ENCODE measurements at regions not wholly inside any gene's neighbourhood (a gene's known extent, or its start where the extent isn't known, plus 50 kb on each side); places are given as distances from the start of the nearest gene placed in this dataset.

DNA sequence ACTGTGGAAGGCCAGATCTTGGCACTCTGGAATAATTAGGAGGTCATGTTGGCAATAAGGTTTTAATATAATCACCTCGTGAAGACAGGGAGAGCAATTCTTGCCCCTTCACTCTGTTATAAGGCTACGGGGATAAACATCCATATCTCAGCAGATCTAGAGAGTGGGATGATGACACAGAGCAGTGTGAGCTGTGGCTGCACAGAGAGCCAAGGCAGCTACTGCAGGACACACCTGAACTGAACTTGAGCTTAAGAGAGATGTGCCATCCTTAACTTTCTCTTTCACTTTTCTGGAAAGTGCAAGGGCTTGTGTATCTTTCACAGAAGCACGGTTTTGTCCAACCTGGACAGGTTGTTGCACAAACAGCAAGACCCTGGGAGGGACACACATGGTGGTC is 174.7 kb downstream of the GATA3 start:
- DNase-seq (ENCODE audit: low read depth), result no peak

DNA sequence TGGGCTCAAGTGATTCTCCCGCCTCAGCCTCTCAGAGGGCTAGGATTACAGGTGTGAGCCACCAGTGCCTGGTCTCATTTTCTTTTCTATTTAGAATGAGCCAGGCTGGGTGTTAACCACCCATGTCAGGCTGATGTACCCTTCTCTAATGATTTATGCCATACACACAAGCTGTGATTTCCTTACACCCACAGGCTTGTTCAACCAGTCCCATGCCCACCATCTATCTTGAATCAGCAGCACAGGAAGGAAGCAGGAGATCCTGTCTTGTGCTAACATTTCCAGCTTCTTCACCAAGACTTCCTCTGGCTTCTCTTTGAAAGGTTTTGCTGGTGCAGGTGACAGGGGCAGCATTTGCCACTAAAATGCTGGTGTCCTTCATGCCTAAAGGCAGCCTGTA is 176.4 kb downstream of the GATA3 start:
- no peak for DNase-seq (ENCODE audit: low read depth)

DNA sequence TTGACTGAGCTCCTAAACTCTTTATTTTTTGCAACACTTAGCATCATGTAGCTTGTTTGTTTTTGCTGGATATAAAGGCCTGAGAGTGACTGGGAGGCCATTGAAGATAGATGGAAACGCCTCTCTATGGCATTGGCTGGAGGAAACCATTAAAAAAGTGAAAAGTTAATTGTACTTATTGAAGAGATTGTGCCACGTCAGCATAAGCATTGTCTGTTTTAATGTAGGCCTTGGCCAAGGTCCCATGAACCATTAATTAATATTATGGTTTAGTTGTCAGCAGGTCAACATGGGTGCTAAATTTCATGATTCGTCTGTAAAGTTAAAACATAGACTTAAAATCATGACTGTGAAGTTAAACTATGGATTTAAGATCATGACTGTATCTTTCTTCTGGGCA is 178.6 kb downstream of the GATA3 start:
- DNase-seq (ENCODE audit: low read depth), result no peak

DNA sequence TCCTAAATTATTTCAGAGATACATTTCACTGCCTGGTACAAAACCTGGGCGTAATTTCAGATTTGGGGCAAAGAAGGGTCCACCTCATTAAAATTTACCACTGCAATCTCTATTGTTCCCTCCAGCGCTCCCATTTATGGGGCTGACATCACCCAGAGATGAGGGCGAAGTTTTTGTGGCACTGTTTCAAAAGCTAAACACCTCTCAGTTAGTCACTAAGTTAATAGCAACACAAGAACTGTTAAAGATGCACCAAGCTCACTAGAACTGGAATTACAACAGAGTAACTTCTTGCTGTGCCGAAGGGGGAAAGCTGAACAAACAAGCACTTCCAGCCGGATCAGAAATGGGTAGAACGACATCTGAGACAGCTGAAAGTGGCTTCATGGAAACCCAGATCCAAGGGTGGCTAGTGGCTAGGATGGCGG is 179.4 kb downstream of the GATA3 start:
- DNase-seq (ENCODE audit: low read depth), result no peak

DNA sequence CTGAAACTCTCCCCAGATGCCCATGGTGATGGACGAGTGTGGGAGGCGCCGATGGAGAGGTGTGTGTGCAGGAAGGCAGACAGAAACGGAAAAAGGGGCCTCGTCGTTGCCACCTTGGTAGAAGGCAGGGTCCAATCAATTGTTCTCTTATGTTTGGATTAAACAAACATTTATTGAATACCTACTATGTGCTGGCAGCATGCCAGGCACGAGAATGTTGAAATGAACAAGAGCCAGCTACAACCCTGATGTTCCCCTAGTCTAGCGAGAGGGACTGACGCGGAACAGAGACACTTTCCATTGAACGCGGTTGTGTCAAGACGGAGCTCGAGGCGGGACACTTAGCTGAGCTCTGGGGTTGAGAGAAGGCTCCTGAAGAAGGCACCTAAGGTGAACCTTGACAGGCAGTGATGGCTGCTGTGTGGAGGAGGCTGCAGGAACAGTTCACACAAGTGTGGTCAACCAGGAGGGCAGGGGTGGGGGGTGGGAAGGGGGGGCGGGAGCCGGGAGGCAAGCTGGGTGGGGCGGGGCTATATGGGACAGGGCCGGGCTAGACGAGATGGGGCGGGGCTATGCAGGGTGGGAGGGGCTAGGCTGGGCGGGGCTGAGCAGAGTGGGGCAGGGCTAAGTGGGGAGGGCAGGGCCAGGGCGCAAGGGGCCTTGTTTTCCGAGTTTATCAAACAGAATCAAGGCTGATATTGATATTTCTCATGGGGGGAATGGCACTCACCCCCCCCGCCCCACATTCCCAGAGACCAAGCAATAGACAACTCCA is 181.0 kb downstream of the GATA3 start:
- no peak for DNase-seq (ENCODE audit: low read depth)

DNA sequence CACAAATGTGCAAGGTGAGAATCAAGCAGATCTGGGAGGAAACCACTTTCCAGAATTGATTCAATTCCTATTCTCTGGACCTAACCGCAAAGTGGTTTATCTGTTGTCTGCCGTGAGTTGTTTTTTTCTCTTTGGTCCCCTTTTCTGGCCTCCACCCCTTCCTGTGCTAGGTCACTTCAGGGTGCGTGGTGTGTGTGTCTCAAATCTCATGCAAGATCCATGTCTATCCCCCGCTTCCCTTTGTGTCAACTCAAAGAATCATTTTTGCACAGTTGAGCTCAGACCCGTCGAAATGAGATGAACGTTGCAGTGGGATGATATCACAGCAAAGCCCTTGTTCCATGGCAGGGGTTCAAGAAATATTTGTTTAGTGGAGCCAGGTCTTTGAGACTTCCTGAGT is 184.5 kb downstream of the GATA3 start:
- DNase-seq (ENCODE audit: low read depth), result no peak

DNA sequence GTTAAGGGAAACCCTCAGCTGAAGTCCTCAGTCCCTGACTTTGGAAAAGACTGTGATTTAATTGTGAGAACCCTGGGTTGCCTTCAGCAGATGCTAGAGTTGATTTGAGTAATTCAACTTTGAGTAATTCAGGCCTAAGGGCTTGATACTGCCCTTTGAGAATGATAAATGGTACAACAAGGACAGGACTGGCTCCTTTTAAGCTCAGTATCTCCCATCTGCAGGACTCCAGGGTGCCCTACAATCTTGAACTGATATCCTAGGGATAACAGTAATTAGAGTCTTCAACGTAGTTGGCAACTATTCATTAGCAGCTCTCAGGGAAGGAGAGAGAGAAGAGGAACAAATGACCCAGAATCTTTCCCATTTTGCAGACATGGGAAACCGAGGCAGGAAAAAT is 186.4 kb downstream of the GATA3 start:
- no peak for DNase-seq (ENCODE audit: low read depth)

DNA sequence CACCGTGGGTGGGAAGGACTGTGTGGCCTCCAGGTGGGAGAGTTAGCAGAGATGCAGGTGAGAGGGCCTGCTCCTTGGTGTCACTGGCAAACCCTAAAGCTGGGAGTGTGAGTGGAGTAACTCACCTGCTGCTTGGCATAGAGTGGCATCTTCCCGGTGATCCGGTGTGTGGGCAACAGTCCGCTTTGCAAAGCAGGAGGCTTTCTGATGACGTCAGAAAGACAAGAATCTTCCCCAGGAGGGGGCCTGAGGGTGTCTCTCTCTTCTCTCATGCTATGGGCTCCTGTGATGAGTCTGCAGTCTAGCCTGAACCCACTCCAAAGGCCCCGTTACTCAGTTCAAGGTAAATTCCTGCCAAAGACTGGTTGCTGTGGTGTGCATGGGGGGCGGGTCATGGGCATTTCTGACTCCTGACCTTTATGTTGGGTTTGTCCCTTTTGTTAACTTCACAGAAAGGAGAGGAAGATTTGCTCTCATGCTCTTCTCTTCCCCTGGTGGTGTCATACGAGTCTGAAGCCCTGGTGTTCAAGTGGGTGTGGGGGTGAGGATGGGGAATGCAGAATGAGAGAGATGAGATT is 187.9 kb downstream of the GATA3 start:
- DNase-seq (ENCODE audit: low read depth), result no peak

DNA sequence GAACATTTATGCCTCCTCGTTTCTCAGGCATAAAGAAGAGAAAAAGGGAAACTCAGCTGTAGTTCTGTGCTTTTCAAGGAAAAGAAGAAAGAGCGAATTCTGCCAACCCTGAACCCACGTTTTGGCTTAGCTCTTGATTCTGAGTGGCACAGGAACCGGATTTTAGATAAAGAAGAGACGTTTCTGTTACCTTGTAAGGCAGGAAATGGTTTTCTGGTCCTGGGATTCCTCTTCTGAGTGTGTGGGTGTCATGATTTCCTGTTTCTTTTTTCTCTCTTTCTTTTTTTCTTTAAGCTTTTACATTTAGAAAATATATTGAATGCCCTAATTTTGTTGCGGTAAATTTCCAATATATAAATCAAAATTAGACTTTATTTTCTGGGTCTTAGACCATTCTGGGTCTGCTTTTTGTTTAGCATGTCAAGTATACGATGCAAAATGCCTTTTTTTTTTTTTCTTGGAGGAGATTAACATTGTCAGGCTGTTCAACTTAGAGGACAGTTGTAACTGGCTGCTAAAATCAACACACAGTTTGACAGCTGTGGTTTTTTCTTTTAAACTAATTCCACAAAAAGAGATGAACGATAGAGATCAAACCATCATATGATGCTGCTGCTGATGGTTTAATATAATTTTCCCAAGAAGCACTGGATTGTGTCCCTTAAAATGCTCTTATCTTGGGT is 190.8 kb downstream of the GATA3 start:
- DNase-seq (ENCODE audit: low read depth), result no peak

DNA sequence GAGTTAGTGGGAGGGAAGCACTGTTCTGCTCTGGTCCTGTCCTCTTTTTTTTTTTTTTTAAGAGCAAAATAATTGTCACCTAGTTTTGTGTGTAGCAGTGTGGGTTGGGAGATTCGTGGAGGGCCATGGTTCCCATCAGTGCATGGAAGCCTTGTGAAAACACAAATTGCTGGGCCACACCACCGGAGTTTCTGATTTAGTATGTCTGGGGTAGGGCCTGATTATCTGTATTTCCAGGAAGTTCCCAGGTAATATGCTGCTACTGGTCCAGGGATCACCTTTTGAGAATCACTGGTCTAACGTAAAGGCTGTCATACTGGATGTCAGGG is 191.3 kb downstream of the GATA3 start:
- DNase-seq (ENCODE audit: low read depth), result no peak

DNA sequence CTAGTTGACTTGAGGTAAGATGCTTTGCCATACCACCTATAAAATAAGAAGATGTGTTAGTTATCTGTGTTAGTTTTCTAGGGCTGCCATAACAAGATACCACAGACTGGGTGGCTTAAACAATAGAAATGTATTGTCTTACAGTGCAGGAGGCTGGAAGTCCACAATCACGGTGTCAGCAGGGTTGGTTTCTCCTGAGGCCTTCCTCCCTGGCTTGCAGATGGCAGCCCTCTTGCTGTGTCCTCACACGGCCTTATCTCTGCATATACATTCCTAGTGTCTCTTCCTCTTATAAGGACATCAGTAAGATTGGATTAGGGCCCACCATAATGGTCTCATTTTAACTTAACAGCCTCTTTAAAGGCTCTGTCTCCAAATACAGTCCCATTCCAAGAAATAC is 192.1 kb downstream of the GATA3 start:
- DNase-seq (ENCODE audit: low read depth), result no peak

DNA sequence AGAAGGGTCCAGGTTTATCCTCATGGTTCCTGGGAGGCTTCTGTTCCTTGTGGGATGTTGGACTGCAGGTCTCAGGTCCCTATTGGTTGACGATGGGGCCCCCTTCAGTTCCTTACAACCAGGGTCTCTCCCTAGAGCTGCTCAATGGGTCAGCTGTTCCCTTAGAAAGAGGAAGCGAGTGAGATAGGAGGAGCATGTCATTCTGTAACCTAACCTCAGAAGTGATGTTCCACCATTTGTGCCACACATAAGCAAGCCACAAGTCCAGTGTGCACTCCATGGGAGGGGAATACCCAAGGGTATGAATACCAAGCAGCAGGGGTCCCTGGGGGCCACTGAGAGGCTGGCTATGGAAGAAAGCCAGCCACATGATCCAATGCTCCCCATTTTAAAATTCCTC is 192.7 kb downstream of the GATA3 start:
- no peak for DNase-seq (ENCODE audit: low read depth)

DNA sequence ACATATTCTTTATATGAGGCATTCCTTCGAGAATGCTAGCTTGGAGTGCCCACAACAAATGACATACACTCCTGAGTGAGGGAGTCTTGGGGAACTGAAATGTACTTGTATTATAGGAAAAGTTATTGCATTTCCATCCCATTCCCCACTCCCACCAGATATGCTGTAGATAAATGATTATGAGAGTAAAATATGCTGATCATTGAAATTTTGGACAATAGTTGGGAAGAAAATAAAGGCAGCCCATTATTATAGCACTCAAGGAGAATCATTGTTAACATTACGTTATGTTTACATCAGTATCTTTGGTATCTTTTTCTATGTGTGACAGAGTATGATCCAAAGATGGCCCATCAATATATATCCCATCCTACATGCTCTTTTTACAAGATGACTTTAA is 194.4 kb downstream of the GATA3 start:
- DNase-seq (ENCODE audit: low read depth), result no peak

DNA sequence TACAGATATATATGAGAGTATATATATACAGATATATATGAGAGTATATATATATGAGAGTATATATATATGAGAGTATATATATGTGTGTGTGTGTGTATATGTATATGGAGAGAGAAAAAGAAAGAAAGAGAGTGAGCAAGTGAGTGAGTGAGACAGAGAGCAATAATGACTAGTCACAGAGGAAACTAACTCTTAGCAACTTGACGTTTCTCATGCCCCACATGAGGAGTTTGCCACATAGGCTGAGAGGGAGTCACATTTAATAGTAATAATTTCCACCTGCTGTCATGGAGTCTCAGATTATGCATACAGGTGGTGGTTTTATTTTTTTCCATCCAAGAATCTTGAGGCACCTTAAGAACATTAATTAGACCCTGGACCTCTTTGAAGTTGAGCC is 199.9 kb downstream of the GATA3 start:
- no peak for DNase-seq (ENCODE audit: low read depth)

DNA sequence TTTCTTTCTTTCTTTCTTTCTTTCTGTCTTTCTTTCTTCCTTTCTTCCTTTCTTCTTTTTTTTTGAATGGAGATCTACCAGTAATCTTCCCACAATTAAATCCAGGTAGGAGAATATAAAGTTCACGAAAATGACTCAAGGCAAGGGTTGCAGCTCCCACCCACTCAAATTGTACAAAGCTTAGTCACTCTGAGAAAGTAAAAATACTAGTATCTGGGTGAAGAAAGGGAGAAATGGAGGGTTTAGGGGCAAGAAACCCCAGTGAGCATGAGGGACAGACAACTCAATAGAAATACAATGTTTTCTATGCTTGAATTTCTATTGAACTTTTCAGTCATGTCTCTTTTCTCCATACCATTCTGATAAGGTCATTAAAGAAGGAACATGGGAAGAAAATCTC is 200.8 kb downstream of the GATA3 start:
- no peak for DNase-seq (ENCODE audit: low read depth)

DNA sequence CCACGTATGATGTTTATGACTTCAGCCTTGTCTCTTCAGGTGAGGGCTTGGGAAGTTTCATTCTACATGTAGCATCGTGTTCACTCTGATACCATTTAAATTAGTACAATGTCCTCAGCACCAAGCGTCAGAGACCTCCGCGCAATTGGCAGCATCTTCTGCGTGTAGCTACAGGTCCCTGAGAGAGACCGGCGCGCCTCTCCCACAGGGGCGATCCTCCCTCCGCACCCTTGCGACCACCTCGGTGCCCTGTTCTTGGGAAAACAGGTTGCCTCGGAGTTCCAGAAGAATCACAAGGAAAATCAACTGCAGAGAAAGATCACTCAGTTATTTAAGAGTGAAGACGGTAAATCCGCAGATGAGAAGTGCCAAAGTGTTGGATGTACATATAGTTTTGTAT is 206.2 kb downstream of the GATA3 start:
- DNase-seq (ENCODE audit: low read depth), result no peak

DNA sequence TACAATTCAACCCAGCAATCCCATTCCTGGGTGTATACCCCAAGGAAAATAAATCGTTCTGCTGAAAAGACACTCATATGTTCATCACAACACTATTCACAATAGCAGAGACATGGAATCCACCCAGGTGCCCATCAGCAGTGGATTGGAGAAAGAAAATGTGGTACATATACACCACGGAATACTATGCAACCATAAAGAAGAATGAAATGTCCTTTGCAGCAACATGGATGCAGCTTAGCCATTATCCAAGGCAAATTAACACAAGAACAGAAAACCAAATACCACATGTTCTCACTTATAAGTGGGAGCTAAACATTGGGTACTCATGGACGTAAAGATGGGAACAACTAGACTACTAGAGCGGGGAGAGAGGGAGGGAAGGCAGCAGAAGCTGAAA is 207.8 kb downstream of the GATA3 start:
- no peak for DNase-seq (ENCODE audit: low read depth)

DNA sequence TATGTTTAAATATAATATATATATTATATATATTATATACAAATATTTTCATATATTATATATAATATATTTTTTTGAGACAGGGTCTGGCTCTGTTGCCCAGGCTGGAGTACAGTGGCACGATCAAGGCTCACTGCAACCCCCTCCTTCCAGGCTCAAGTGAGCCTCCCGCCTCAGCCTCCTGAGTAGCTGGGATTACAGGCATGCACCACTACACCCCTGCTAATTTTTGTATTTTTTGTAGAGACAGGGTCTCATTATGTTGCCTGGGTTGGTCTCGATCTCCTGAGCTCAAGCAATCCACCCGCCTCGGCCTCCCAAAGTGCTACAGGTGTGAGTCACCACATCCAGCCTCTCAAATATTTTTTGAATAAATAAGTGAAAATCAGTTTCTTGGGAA is 215.5 kb downstream of the GATA3 start:
- DNase-seq (ENCODE audit: low read depth), result no peak

DNA sequence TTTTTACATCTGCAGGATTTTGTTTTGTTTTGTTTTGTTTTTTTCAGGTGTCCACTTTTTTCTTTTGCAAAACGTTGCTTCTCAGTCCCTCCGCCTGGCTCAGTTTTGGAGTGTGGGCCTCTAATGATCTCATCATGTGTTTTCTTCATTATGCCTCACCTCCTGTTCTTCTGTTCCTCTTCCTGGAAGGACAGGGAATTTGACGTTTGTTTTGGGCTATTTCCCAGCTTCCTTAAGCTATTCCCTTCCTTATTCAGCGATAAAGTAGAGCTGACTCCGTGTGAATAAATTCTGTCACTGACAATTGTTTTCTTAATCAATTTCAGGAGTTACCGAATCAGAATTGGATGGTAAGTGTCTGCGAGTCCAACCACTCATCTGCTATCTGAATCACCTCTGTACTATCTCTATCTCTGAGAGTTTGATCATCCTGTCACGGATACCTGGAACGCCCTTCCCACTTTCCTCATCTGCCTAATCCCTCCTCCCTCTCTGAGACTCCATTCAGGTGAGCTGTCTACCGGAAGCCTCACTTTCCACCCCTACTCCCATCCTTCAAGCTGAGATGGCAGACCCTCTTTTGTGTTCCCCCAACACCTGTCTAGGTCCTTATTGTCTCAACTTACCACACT is 218.4 kb downstream of the GATA3 start:
- no peak for DNase-seq (ENCODE audit: low read depth)

DNA sequence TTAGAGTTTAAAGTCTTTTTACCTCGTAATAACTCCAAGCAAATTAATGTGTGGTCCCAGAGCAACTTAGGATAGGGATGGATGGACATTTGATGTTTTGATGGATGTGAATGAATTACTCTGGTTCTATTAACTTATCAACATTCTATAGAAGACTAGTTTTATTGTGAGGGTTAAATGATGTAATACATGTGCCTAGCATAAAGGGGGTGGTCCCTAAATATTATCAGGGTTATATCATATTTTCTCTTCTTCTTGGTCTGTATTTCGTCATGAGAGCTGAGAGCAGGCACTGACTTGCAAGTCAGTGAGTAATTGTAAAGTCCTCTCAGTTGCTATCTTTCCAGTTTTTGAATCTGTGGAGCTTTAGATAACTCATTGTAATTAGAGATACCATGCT is 219.3 kb downstream of the GATA3 start:
- DNase-seq (ENCODE audit: low read depth), result no peak

DNA sequence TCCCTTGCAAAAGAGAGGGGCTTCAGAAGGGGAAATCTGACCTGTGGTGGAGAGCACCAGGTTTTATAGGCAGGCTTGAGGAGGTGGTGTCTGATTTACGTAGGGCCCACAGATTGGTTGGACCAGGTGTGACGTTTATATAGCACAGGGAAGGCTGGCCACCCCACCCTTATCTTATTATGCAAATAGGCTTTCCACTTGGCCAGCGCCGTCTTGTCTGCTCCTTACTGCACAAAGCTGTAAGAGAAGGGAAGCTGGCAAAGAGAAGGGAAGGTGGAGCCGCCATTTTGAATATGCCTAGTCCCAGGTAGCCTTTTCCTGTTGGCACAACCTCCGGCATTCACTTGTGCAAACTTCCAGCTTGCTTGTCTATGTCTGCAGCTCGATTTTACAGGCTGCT is 221.4 kb downstream of the GATA3 start:
- peak; percentile 50 for DNase-seq (ENCODE audit: low read depth)

DNA sequence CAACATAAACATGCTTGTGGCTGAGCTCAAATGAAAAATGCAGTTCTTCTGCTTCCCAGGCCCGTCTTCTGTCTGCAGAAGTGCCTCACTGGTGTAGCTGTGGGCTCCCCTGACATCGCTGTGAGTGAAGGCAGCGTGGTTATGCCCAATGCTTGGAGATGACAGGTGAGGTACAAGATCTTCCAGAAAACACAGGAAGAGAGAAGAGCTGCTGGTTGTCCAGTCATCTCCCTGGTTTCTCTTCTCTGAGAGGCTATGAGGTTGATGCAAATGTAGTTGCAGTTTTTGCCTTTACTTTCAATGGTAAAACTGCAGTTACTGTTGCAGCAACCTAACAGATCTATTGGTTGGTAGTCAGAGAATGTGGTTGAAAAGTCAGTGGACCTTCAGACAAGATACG is 223.6 kb downstream of the GATA3 start:
- no peak for DNase-seq (ENCODE audit: low read depth)

DNA sequence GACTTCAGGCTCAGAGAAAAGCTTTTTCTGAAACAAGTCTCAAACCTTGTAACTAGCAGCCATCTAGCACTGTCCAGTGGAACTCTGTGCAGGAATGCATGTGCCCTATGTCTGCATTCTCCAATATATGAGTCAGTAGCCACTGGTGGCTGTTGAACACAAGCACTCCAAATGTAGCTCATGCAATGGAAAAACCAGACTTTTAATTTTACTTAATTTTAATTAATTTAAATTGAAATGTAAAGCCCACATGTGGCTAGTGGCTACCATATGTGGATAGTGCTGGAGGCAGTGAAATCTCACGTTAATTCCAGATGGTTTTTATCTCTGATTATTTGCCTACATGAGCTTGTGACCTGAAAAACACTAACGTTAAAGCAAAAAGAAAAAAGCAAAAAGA is 225.1 kb downstream of the GATA3 start:
- DNase-seq (ENCODE audit: low read depth), result peak; percentile 89

Measured in RPMI7951 (cell line).